Liver (tissue), 6 donors: ENCODE measurements at regions not wholly inside any gene's neighbourhood (a gene's known extent, or its start where the extent isn't known, plus 50 kb on each side); places are given as distances from the start of the nearest gene placed in this dataset.
"Not testable (repeated sequence)": the region's sequence is repeated elsewhere in the genome, so short reads cannot be mapped to it uniquely, and the experiment has no call there.

Source experiments
- DNase-seq: peaks from one replicate; pipeline ENCODE4 v3.0.0-alpha.2; 2017; ENCODE audit warnings: low spot score
- H3K27ac ChIP-seq, 2 donors: one replicate each; pipeline ENCODE4 v1.7.0; 2013; ENCODE audit warnings: inconsistent platforms in 2 of 2, low read length in 2 of 2, control low read depth in 1 of 2, low read depth in 1 of 2, mild to moderate bottlenecking in 1 of 2
- H3K27me3 ChIP-seq, 4 donors: one replicate each; pipeline versions ENCODE4 v1.6.1 to v1.7.0; 2013; ENCODE audit warnings: low read length in 3 of 4, inconsistent platforms in 1 of 4, mild to moderate bottlenecking in 1 of 4, moderate library complexity in 1 of 4; ENCODE audit not compliant: control insufficient read depth in 4 of 4, insufficient read depth in 4 of 4
- H3K36me3 ChIP-seq, 4 donors: one replicate each; pipeline versions ENCODE4 v1.6.1 to v1.7.0; 2013; ENCODE audit warnings: low read length in 3 of 4, mild to moderate bottlenecking in 3 of 4, low read depth in 1 of 4, moderate library complexity in 1 of 4; ENCODE audit not compliant: control insufficient read depth in 4 of 4, insufficient read depth in 3 of 4
- H3K4me1 ChIP-seq, 4 donors: one replicate each; pipeline versions ENCODE4 v1.6.1 to v1.7.0; 2013; ENCODE audit warnings: low read length in 3 of 4, mild to moderate bottlenecking in 3 of 4, moderate library complexity in 1 of 4; ENCODE audit not compliant: control insufficient read depth in 4 of 4, insufficient read depth in 4 of 4
- H3K4me3 ChIP-seq, 3 donors: one replicate each; pipeline versions ENCODE4 v1.6.1 to v1.7.0; 2013; ENCODE audit warnings: low read length in 3 of 3, control low read depth in 1 of 3, low read depth in 1 of 3, mild to moderate bottlenecking in 1 of 3
- H3K9ac ChIP-seq, 2 donors: one replicate each; pipeline ENCODE4 v1.7.0; 2013; ENCODE audit warnings: low read length in 2 of 2, mild to moderate bottlenecking in 2 of 2, moderate library complexity in 2 of 2, control low read depth in 1 of 2, low read depth in 1 of 2
- H3K9me3 ChIP-seq, 4 donors: one replicate each; pipeline versions ENCODE4 v1.6.1 to v1.7.0; 2013; ENCODE audit warnings: low read length in 3 of 4; ENCODE audit not compliant: control insufficient read depth in 4 of 4
- WGBS: extraction: QIAGEN DNeasy Blood & Tissue Kit; methylation state at CpG from one replicate; pipeline ENCODE4 v1.1.7; 2013; 5-methylcytosine and 5-hydroxymethylcytosine counted together
- donor health status: healthy.
- donor health status: healthy.
- donor health status: healthy.

- H3K4me1 ChIP-seq, H3K9ac ChIP-seq, H3K27ac ChIP-seq, DNase-seq, H3K27me3 ChIP-seq, H3K9me3 ChIP-seq, H3K4me3 ChIP-seq, H3K36me3 ChIP-seq: not testable (repeated sequence)
- WGBS, result 63% methylated on average over 32 of the region's 32 CpGs
Observed at GRCh38 chr17:22044706-22045246, 352.5 kb downstream of the KCNJ18 start.

GRCh38 chr17:22047521-22047920 is 355.2 kb downstream of the KCNJ18 start:
- DNase-seq, result not testable (repeated sequence)
- WGBS, result 75% methylated on average over 6 of the region's 6 CpGs

GRCh38 chr17:22048226-22048625 is 355.9 kb downstream of the KCNJ18 start:
- WGBS, result 75% methylated on average over 5 of the region's 5 CpGs
- H3K4me3 ChIP-seq, H3K36me3 ChIP-seq, H3K27ac ChIP-seq, DNase-seq, H3K4me1 ChIP-seq, H3K27me3 ChIP-seq, H3K9me3 ChIP-seq, H3K9ac ChIP-seq: not testable (repeated sequence)

More at GRCh38 chr17:22047521-22047920, 355.2 kb downstream of the KCNJ18 start:
- H3K36me3 ChIP-seq, H3K27ac ChIP-seq, H3K9ac ChIP-seq, H3K4me3 ChIP-seq, H3K9me3 ChIP-seq, H3K4me1 ChIP-seq, H3K27me3 ChIP-seq: not testable (repeated sequence)

GRCh38 chr17:22050766-22051165 is 358.4 kb downstream of the KCNJ18 start:
- H3K36me3 ChIP-seq, H3K9me3 ChIP-seq, H3K4me1 ChIP-seq, H3K27ac ChIP-seq, H3K9ac ChIP-seq, DNase-seq, H3K4me3 ChIP-seq, H3K27me3 ChIP-seq: not testable (repeated sequence)
- 44% methylated on average over 3 of the region's 3 CpGs for WGBS

GRCh38 chr17:22052715-22053114 is 360.4 kb downstream of the KCNJ18 start:
- H3K27ac ChIP-seq, H3K4me3 ChIP-seq, H3K27me3 ChIP-seq, H3K9me3 ChIP-seq, DNase-seq, H3K36me3 ChIP-seq, H3K9ac ChIP-seq, H3K4me1 ChIP-seq: not testable (repeated sequence)

GRCh38 chr17:22056566-22056965 is 364.2 kb downstream of the KCNJ18 start:
- 66% methylated on average over 1 of the region's 1 CpG for WGBS

GRCh38 chr17:22075918-22076317 is 383.6 kb downstream of the KCNJ18 start:
- DNase-seq, H3K9me3 ChIP-seq, H3K9ac ChIP-seq, H3K4me3 ChIP-seq, H3K4me1 ChIP-seq, H3K27me3 ChIP-seq, H3K27ac ChIP-seq, H3K36me3 ChIP-seq: not testable (repeated sequence)
- WGBS, result 68% methylated on average over 4 of the region's 4 CpGs

More at GRCh38 chr17:22056566-22056965, 364.2 kb downstream of the KCNJ18 start:
- H3K9ac ChIP-seq, DNase-seq, H3K27me3 ChIP-seq, H3K4me1 ChIP-seq, H3K36me3 ChIP-seq, H3K4me3 ChIP-seq, H3K9me3 ChIP-seq, H3K27ac ChIP-seq: not testable (repeated sequence)

- not testable (repeated sequence) for H3K36me3 ChIP-seq, H3K4me3 ChIP-seq, H3K27ac ChIP-seq, H3K9me3 ChIP-seq, DNase-seq, H3K27me3 ChIP-seq, H3K9ac ChIP-seq, H3K4me1 ChIP-seq
- 67% methylated on average over 12 of the region's 12 CpGs for WGBS
Observed at GRCh38 chr17:22088589-22088988, 396.3 kb downstream of the KCNJ18 start.
